Glutamatergic neuron (in vitro differentiated cells): ENCODE measurements at regions not wholly inside any gene's neighbourhood (a gene's known extent, or its start where the extent isn't known, plus 50 kb on each side); places are given as distances from the start of the nearest gene placed in this dataset.

Source experiments
- DNase-seq: peaks from one replicate; pipeline ENCODE4 v3.0.0; 2022
- H3K27ac Mint-ChIP-seq: one replicate; pipeline ENCODE4 v1.8.0; 2020; ENCODE audit warnings: mild to moderate bottlenecking, mixed read lengths, inconsistent platforms; ENCODE audit not compliant: unreplicated experiment
- H3K27me3 Mint-ChIP-seq: one replicate; pipeline ENCODE4 v1.8.0; 2020; ENCODE audit warnings: mild to moderate bottlenecking, moderate library complexity, mixed read lengths, inconsistent platforms; ENCODE audit not compliant: unreplicated experiment
- H3K36me3 Mint-ChIP-seq: one replicate; pipeline ENCODE4 v1.8.0; 2020; ENCODE audit warnings: mild to moderate bottlenecking, mixed read lengths, inconsistent platforms; ENCODE audit not compliant: unreplicated experiment
- H3K4me1 Mint-ChIP-seq: one replicate; pipeline ENCODE4 v1.8.0; 2020; ENCODE audit warnings: mild to moderate bottlenecking, low read depth, mixed read lengths, inconsistent platforms; ENCODE audit not compliant: unreplicated experiment
- H3K4me3 Mint-ChIP-seq: one replicate; pipeline ENCODE4 v1.8.0; 2020; ENCODE audit warnings: mild to moderate bottlenecking, mixed read lengths, inconsistent platforms; ENCODE audit not compliant: unreplicated experiment
- H3K9me3 Mint-ChIP-seq: one replicate; pipeline ENCODE4 v1.8.0; 2020; ENCODE audit warnings: mild to moderate bottlenecking, moderate library complexity, mixed read lengths, inconsistent platforms; ENCODE audit not compliant: unreplicated experiment
- CTCF ChIP-seq: fragments of 200-600 bp; sonication (generic); IDR thresholded peaks from one replicate; pipeline ENCODE4 v1.5.0; 2021; ENCODE audit not compliant: partially characterized antibody, unreplicated experiment

DNA sequence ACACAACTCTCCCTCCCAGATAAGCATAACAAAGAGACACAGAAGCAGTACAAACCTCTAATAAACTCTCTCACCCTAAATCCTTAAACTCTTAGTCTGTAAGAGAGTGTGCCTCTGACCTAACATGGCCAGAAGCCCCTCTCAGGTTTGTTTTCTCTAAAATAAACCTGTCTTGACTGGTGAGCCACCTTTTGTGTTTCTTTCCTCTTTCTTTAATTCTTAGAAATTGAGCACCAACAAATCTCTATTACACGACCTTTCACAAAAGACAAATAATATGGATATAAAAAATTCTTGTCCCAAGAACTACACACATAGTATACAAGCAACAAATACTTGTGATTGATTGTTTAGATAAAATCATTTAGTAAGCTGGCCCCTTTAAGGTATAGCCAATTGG, 573.7 kb downstream of the EPHA5 start:
- DNase-seq = no peak
- H3K27me3 Mint-ChIP-seq = no peaks in the 10 kb centered on the region
- H3K4me1 Mint-ChIP-seq = no peaks in the 10 kb centered on the region
- no peak overlapping the region for H3K27ac Mint-ChIP-seq
- H3K36me3 Mint-ChIP-seq = peaks cover 3% of the 10 kb centered on the region
- H3K9me3 Mint-ChIP-seq = no peaks in the 10 kb centered on the region
- no peak overlapping the region for H3K4me3 Mint-ChIP-seq
- no peak for TF ChIP-seq CTCF

DNA sequence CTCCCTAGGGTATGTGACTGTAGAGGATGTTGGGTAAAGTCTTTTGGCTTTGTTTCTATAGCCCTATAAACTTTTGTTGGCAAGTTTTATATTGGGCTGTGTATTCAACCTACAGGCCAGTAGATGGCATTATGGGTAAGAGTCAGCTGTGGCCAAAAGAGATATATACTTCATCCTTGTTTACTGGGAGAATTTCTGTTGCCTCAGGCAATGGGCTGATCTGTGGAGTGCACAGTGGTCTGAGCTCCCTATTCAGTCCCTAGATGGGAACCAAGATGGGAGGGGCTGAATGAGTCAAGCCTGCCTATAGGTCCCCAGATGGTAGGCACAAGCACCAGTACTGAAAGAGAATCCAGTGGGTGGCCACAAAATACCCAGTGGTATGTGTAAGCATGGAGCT, 580.6 kb downstream of the EPHA5 start:
- H3K4me1 Mint-ChIP-seq = no peaks in the 10 kb centered on the region
- H3K9me3 Mint-ChIP-seq = no peaks in the 10 kb centered on the region
- H3K4me3 Mint-ChIP-seq = no peak overlapping the region
- no peak for TF ChIP-seq CTCF
- DNase-seq = no peak
- H3K27ac Mint-ChIP-seq = no peak overlapping the region
- peaks cover 6% of the 10 kb centered on the region for H3K36me3 Mint-ChIP-seq
- no peaks in the 10 kb centered on the region for H3K27me3 Mint-ChIP-seq

DNA sequence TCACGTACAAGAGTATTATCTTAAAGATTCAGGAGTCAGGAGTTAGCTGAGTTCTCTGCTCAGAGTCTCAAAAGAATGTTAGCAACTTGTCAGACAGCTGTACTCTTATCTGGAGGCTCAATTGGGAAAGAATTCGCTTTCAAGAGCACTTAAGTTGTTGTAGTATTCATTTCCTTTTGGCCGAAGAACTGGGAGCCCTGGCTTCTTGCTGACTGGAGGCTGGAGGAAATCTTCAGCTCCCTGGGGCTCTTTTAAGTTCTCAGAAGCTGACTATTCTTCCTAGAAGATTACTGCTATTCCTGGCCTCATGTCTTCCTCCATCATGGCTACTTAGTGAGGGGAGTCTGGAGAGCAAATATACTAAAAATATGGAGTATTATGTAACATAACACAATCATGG, 587.2 kb downstream of the EPHA5 start:
- DNase-seq = no peak

DNA sequence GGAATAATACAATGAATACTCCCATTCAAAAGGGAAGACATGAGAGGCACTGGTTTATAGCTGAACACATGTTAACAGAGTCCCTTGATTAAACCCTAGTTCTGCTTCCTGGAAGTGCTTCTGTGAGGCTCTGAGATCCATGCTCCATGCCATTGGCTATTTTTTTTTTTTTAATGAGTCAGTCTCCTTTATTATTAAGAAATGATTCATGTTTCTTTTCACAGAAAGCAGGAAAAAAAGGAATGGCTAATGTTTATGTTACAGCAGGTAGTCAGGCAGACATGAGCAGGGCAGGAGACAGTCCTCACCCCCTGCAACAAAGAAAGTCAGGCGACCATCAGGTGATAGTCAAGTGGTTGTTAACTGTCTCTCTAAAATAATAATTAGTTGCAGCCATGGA, 598.7 kb downstream of the EPHA5 start:
- no peaks in the 10 kb centered on the region for H3K36me3 Mint-ChIP-seq
- no peak for DNase-seq
- no peak for TF ChIP-seq CTCF
- H3K9me3 Mint-ChIP-seq = peaks cover 2% of the 10 kb centered on the region
- H3K4me1 Mint-ChIP-seq = no peaks in the 10 kb centered on the region
- no peak overlapping the region for H3K27ac Mint-ChIP-seq
- no peaks in the 10 kb centered on the region for H3K27me3 Mint-ChIP-seq
- H3K4me3 Mint-ChIP-seq = no peak overlapping the region

More for the DNA sequence above, 587.2 kb downstream of the EPHA5 start:
- Mint-ChIP-seq H3K9me3 (peaks cover 2% of the 10 kb centered on the region), H3K4me1 (no peaks in the 10 kb centered on the region), H3K4me3 (no peak overlapping the region), H3K27me3 (no peaks in the 10 kb centered on the region), H3K27ac (no peak overlapping the region), H3K36me3 (peaks cover 4% of the 10 kb centered on the region)
- TF ChIP-seq CTCF = no peak

GRCh38 chr4:65069177-65069576, 601.1 kb downstream of the EPHA5 start:
- Mint-ChIP-seq H3K9me3 (peaks cover 2% of the 10 kb centered on the region), H3K36me3 (no peaks in the 10 kb centered on the region), H3K27me3 (no peaks in the 10 kb centered on the region), H3K4me1 (no peaks in the 10 kb centered on the region), H3K4me3 (no peak overlapping the region), H3K27ac (no peak overlapping the region)
- no peak for DNase-seq
- TF ChIP-seq CTCF = no peak
